ENCODE measurements at regions not wholly inside any gene's neighbourhood (a gene's known extent, or its start where the extent isn't known, plus 50 kb on each side); places are given as distances from the start of the nearest gene placed in this dataset.

DNA sequence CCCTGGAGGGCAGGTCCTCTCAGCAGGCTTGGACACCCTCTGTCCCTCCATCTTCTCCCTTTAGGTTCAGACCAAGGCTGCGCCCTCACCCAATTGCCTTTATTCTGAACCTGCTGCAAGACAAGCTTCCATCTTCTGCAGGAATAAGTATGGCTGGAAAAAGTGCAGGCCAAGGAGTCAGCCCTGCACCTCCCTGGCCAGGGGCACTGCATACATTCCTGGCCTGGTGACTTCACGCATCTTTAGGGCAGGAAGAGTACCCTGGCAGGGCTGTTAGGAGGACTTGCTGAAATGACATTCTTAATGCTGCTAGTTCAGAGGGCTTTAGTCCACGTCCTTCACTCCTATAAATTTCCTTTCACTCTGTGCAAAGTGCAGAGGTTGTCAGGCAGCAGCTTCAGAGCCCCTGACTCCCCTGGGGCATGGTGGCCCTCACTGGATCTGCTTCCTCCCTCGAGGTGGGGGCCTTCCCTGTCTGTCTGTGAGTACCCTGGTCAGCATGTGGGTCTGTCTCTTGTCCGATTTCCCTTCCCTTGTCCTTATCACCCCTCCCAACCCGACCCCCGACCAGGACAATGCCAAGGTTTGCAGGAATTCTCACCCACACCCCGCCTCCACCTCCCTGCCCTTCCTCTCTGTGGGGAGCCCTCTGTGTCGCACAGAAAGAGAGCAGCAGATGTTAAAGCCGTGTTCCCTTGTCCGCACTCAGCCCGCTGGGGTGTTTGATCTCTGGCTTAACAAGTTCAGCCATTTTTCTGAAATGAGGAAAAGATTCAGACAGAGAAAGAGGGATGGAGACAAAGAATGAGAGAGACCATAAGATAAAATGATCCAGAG lies 124.5 kb upstream of the SYT13 start:
- in situ Hi-C loops (cut with HindIII; ENCODE audit: low pct_unique_long_range_greater_than_20kb, low sequenced_read_pairs) (no loop called here), intact Hi-C loops (cut with micrococcal nuclease; ENCODE audit: unreplicated experiment) (no loop called here)
- CTCF ChIA-PET: interaction anchor here (0.7 kb wide), 1 partner anchor 361 kb away, joined by 3 read pairs; no protein-coding TSS in a partner anchor
- ATAC-seq (no peak), DNase-seq (ENCODE audit: low read depth, low spot score) (no peak)
- H3K27ac ChIP-seq (ENCODE audit: low read length): no peak overlapping the region
- no peaks in the 10 kb centered on the region for H3K4me1 ChIP-seq (ENCODE audit: control insufficient read depth, insufficient read depth, low read length)
- no peaks in the 10 kb centered on the region for H3K9me3 ChIP-seq (ENCODE audit: control insufficient read depth, insufficient read depth, low read depth, low read length)
- POLR2A ChIA-PET: no interaction called here
- H3K4me3 ChIP-seq (ENCODE audit: low read depth in 2 of 2, low read length in 2 of 2): no peak overlapping the region
- H3K27me3 ChIP-seq (ENCODE audit: control insufficient read depth, insufficient read depth, low read length): peaks cover 10% of the 10 kb centered on the region
- no peaks in the 10 kb centered on the region for H3K36me3 ChIP-seq (ENCODE audit: control insufficient read depth, insufficient read depth, low read length)
- BruUV-seq (replicated peaks): no TSS peak
- TF ChIP-seq TCF7L2 (IDR thresholded peaks at IDR 0.05; ENCODE audit: low read depth, low read length) (no peak), POLR2AphosphoS5 (IDR thresholded peaks at IDR 0.05; ENCODE audit: low read depth, low read length) (no peak)

DNA sequence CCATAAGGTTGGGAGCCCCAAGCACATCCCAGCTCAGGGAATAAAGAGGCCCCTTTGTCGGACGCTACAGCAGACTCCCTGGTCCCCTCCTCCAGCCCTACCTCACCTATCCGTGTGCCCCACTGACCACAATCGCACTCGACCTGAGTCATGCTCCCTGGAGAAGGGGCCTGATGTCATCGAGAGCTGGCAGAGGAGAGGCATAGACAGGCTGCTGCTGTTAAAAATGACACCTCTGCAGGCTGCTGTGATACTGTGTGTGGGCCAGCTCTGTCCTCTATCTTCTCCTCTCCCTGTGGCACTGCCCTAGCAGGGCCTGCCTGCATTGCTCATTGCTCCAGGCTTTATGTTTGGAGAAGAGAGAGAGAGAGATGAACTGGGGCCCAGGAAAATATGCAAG lies 123.4 kb upstream of the SYT13 start:
- POLR2A ChIA-PET: no interaction called here
- no peak for DNase-seq (ENCODE audit: low read depth, low spot score)

More for the DNA sequence above, 123.4 kb upstream of the SYT13 start:
- CTCF ChIA-PET: interaction anchor here (0.7 kb wide), 1 partner anchor 362 kb away, joined by 3 read pairs; no protein-coding TSS in a partner anchor
- TF ChIP-seq, protein P1, sequence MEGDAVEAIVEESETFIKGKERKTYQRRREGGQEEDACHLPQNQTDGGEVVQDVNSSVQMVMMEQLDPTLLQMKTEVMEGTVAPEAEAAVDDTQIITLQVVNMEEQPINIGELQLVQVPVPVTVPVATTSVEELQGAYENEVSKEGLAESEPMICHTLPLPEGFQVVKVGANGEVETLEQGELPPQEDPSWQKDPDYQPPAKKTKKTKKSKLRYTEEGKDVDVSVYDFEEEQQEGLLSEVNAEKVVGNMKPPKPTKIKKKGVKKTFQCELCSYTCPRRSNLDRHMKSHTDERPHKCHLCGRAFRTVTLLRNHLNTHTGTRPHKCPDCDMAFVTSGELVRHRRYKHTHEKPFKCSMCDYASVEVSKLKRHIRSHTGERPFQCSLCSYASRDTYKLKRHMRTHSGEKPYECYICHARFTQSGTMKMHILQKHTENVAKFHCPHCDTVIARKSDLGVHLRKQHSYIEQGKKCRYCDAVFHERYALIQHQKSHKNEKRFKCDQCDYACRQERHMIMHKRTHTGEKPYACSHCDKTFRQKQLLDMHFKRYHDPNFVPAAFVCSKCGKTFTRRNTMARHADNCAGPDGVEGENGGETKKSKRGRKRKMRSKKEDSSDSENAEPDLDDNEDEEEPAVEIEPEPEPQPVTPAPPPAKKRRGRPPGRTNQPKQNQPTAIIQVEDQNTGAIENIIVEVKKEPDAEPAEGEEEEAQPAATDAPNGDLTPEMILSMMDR (IDR thresholded peaks at IDR 0.05): no peak
- TF ChIP-seq, protein P2, sequence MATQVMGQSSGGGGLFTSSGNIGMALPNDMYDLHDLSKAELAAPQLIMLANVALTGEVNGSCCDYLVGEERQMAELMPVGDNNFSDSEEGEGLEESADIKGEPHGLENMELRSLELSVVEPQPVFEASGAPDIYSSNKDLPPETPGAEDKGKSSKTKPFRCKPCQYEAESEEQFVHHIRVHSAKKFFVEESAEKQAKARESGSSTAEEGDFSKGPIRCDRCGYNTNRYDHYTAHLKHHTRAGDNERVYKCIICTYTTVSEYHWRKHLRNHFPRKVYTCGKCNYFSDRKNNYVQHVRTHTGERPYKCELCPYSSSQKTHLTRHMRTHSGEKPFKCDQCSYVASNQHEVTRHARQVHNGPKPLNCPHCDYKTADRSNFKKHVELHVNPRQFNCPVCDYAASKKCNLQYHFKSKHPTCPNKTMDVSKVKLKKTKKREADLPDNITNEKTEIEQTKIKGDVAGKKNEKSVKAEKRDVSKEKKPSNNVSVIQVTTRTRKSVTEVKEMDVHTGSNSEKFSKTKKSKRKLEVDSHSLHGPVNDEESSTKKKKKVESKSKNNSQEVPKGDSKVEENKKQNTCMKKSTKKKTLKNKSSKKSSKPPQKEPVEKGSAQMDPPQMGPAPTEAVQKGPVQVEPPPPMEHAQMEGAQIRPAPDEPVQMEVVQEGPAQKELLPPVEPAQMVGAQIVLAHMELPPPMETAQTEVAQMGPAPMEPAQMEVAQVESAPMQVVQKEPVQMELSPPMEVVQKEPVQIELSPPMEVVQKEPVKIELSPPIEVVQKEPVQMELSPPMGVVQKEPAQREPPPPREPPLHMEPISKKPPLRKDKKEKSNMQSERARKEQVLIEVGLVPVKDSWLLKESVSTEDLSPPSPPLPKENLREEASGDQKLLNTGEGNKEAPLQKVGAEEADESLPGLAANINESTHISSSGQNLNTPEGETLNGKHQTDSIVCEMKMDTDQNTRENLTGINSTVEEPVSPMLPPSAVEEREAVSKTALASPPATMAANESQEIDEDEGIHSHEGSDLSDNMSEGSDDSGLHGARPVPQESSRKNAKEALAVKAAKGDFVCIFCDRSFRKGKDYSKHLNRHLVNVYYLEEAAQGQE (IDR thresholded peaks at IDR 0.05; ENCODE audit: insufficient read depth in 1 of 2, low read depth in 2 of 2, low read length in 1 of 2): no peak
- no peak for TF ChIP-seq POLR2AphosphoS5 (IDR thresholded peaks at IDR 0.05; ENCODE audit: low read depth, low read length)
- no peak for TF ChIP-seq SIN3A (IDR thresholded peaks at IDR 0.05; ENCODE audit: borderline replicate concordance, insufficient read depth, low read depth, low read length)
- TF ChIP-seq TCF7L2 (IDR thresholded peaks at IDR 0.05; ENCODE audit: low read depth, low read length): no peak
- intact Hi-C loops (cut with micrococcal nuclease; ENCODE audit: unreplicated experiment) (no loop called here), in situ Hi-C loops (cut with HindIII; ENCODE audit: low pct_unique_long_range_greater_than_20kb, low sequenced_read_pairs) (no loop called here)
- Histone ChIP-seq H3K27me3 (ENCODE audit: control insufficient read depth, insufficient read depth, low read length) (peaks cover 12% of the 10 kb centered on the region), H3K9me3 (ENCODE audit: control insufficient read depth, insufficient read depth, low read depth, low read length) (no peaks in the 10 kb centered on the region), H3K36me3 (ENCODE audit: control insufficient read depth, insufficient read depth, low read length) (no peaks in the 10 kb centered on the region), H3K27ac (ENCODE audit: low read length) (no peak overlapping the region), H3K4me1 (ENCODE audit: control insufficient read depth, insufficient read depth, low read length) (no peaks in the 10 kb centered on the region), H3K4me3 (ENCODE audit: low read depth in 2 of 2, low read length in 2 of 2) (no peak overlapping the region)
- BruUV-seq (replicated peaks): no TSS peak
- 0 out of 2 replicates have a peak, but pooled peaks have one; percentile 41 for ATAC-seq

Measured in Panc1 (cell line).